Epithelial cell of esophagus (primary cell): ENCODE measurements at regions not wholly inside any gene's neighbourhood (a gene's known extent, or its start where the extent isn't known, plus 50 kb on each side); places are given as distances from the start of the nearest gene placed in this dataset.

Experiments
- DNase-seq: peaks from one replicate; pipeline ENCODE4 v3.0.0; 2010; ENCODE audit warnings: low read depth
- H3K4me3 ChIP-seq: 2 replicates; pipeline ENCODE4 v1.5.1; 2011; ENCODE audit warnings: mild to moderate bottlenecking, low read length, control low read depth
- TF ChIP-seq, protein P1 (sequence below): IDR thresholded peaks from 2 replicates; pipeline ENCODE4 v1.5.1; 2011; ENCODE audit warnings: low read depth, mild to moderate bottlenecking, low read length, control low read depth, inconsistent platforms; ENCODE audit not compliant: insufficient read depth; ENCODE audit errors: missing control alignments

DNA sequence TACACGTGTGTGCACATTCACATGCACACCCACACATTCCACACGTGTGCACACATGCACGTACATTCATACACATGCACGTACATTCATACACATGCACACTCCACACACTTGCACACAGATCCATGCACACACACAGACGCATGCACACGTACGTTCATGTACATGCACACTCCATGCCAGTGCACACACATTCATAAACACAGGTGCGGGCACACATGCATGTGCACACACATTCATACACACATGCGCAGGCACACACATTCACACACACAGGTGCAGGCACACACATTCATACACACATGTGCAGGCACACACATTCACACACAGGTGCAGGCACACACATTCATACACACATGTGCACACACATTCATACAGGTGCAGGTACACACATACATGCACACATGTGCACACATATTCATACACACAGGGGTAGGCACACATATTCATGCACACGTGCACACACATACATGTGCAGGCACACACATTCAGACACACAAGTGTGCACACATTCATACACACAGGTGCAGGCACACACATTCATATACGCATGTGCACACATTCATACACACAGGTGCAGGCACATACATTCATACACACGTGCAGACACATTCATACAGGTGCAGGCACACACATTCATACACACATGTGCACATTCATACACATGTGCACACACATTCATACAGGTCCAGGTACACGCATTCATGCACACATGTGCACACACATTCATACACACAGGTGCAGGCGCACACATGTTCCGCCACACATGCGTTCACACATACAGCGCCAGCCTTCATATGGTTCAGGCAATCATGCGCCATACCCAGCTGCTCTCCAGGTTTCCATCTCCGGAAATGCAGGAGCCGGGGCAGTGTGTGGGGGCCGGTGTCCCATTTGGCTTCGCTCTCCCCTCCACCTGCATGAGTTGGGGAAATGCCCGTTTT is 124.8 kb downstream of the HMX1 start:
- no peak overlapping the region for H3K4me3 ChIP-seq
- TF ChIP-seq, protein P1, sequence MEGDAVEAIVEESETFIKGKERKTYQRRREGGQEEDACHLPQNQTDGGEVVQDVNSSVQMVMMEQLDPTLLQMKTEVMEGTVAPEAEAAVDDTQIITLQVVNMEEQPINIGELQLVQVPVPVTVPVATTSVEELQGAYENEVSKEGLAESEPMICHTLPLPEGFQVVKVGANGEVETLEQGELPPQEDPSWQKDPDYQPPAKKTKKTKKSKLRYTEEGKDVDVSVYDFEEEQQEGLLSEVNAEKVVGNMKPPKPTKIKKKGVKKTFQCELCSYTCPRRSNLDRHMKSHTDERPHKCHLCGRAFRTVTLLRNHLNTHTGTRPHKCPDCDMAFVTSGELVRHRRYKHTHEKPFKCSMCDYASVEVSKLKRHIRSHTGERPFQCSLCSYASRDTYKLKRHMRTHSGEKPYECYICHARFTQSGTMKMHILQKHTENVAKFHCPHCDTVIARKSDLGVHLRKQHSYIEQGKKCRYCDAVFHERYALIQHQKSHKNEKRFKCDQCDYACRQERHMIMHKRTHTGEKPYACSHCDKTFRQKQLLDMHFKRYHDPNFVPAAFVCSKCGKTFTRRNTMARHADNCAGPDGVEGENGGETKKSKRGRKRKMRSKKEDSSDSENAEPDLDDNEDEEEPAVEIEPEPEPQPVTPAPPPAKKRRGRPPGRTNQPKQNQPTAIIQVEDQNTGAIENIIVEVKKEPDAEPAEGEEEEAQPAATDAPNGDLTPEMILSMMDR: no peak
- no peak for DNase-seq

DNA sequence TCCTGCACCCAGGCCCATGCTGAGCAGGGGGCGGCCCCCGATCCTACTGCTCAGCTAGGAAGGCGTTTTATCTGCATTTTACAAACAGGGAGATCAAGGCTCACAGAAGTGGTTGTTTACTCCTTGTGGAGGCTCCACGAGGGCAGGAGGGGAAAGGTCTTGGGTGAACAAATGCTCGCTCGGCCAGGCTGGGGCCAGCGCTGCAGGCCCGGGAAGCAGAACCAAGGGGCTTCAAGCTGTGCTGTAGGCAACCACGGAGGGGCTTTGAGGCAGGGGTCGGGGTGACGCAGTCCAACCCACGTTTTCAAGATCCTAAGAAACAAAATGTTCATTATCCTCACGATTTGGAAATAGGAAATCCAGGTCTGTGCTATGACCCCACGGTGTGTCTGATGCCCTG is 125.8 kb downstream of the HMX1 start:
- H3K4me3 ChIP-seq: no peak overlapping the region
- TF ChIP-seq, protein P1: no peak
- no peak for DNase-seq

DNA sequence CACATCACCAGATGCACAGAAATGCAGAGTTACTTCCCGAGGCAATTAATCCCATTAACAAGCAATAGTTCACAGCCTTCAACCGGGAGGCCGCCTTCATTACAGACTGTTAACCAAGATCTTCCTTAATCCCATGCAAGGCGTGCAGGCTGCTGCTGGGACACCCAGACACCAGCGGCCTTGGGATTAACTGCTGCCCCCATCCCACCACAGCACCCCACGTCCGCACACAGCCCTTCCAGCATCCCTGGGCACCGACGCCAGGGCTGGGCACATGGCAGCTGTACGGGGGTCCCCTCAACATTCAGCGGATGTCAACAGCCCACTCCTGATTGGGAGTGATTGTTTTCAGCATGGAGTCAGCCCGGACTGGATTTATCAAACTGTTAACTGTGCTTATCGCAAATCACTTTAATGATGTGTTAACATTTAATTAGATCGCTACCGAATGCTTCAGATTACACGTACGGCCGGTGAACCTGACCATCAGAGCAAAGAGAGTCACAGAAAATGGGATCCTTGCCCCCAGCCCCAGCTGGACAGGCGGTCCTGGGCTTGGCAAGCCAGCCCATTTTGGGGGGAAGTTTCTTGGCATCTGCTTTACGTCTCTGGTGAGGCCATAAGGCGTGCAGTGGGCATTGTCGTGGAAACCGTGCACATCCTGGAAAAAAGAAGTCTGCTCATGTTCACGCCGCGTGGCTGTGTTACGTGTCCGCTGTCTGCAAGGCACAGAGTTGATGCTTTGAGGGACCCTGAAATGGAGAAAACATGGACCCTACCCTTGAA is 126.4 kb downstream of the HMX1 start:
- DNase-seq: no peak
- no peak overlapping the region for H3K4me3 ChIP-seq
- TF ChIP-seq, protein P1: no peak

DNA sequence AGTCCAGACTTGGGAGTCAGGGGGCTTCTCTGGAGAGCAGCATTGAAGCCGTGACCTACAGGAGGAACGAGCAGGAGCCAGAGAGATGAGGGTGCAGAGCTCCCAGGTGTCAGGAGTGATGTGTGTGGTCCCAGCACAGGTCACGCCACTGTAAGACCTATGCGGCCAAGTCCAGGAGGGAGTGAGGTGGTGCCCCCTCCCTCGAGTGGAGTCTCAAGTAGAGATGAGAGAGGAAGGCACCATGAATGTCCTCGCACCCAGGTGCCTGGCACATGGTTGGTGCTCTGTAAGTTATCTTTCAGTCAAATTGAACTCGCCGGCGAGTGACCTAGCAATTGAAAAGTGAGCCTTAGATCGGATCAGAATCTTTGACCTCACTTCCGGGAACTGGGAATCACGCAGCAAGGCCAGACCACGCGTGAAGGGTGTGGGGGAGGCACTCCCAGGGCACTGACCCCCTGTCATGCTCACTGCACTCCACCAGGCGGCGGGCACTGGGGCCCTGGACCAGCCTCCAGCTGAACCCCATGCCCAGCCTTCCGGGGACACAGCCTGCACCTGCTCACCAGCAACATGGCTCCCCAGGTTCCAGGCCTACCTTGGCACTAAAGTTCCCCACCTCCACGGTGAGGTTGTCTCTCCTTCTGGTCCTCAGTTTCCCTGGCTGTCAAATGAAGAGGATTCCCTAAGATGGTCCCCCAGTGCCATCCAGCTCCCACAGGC is 127.4 kb downstream of the HMX1 start:
- H3K4me3 ChIP-seq: no peak overlapping the region
- TF ChIP-seq, protein P1: no peak
- no peak for DNase-seq

DNA sequence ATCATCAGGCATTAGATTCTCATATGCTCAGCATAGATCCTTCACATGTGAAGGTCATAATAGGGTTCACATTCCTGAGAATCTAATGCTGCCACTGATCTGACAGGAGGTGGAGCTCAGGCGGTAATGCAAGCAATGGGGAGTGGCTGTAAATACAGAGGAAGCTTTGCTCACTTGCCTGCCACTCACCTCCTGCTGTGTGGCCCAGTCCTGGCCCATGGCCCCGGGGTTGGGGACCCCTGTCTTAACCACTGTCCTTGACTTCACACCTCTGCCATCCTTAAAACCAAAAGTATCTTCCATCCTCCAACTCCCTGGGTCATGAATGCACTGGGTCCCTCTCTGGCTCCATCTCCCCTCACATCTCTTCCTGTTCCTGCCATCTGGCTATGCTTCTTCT is 129.1 kb downstream of the HMX1 start:
- TF ChIP-seq, protein P1: no peak
- H3K4me3 ChIP-seq: no peak overlapping the region
- no peak for DNase-seq

DNA sequence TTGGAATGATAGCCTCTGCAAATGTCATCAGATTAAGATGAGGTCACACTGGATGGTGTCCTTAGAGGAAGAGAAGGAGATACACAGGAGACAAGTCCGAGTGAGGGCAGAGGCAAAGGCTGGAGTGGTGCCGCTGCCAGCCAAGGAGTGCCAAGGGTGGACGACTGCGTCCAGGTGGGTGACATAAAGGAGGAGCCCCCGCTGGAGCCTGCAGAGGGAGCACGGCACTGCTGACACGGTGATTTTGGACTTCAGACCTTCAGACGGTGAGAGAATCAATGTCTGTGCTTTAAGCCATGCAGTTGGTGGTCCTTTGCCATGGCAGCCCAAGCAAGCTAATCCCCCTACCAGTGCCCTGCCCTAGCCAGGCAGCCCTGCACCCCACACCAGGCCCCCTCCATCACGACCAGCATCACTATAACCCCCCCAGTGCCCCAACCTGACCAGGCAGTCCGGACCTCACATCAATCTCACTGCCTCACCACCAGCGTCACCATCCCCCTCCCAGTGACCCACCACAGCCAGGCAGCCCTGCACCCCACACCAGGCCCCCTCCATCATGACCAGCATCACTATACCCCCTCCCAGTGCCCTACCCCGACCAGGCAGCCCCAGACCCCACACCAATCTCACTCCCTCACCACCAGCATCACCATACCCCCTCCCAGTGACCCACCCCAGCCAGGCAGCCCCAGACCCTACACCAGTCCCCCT is 130.0 kb downstream of the HMX1 start:
- DNase-seq: no peak
- TF ChIP-seq, protein P1: no peak
- H3K4me3 ChIP-seq: no peak overlapping the region
